Spinal cord (tissue), 9 donors: ENCODE measurements at regions not wholly inside any gene's neighbourhood (a gene's known extent, or its start where the extent isn't known, plus 50 kb on each side); places are given as distances from the start of the nearest gene placed in this dataset.
"Not testable (repeated sequence)": the region's sequence is repeated elsewhere in the genome, so short reads cannot be mapped to it uniquely, and the experiment has no call there.

ENCODE experiments used
- DNase-seq, 6 donors: peaks; one replicate each; pipeline versions ENCODE4 v3.0.0 to v3.0.0-alpha.2; 2013 to 2015; ENCODE audit warnings: low spot score in 6 of 6, low read depth in 4 of 6
- H3K27ac ChIP-seq: one replicate; pipeline ENCODE4 v1.5.1; 2013; ENCODE audit warnings: low read depth, low read length, control low read depth
- H3K27me3 ChIP-seq: one replicate; pipeline ENCODE4 v1.6.1; 2013; ENCODE audit warnings: low read length; ENCODE audit not compliant: control insufficient read depth, insufficient read depth
- H3K36me3 ChIP-seq: one replicate; pipeline ENCODE4 v1.6.1; 2013; ENCODE audit warnings: low read length; ENCODE audit not compliant: control insufficient read depth, insufficient read depth
- H3K4me1 ChIP-seq: one replicate; pipeline ENCODE4 v1.6.1; 2013; ENCODE audit warnings: low read length; ENCODE audit not compliant: control insufficient read depth, insufficient read depth
- H3K4me3 ChIP-seq: one replicate; pipeline ENCODE4 v1.5.1; 2013; ENCODE audit warnings: low read depth, low read length, control low read depth
- H3K9me3 ChIP-seq: one replicate; pipeline ENCODE4 v1.6.1; 2013; ENCODE audit warnings: low read length; ENCODE audit not compliant: control insufficient read depth, insufficient read depth
- WGBS: methylation state at CpG from one replicate; pipeline ENCODE4 v1.1.5; 2013; ENCODE audit warnings: missing lambda C conversion rate; ENCODE audit not compliant: insufficient coverage; 5-methylcytosine and 5-hydroxymethylcytosine counted together
- donor health status: healthy.

- H3K27ac ChIP-seq, H3K36me3 ChIP-seq, DNase-seq, H3K4me1 ChIP-seq, H3K9me3 ChIP-seq, H3K4me3 ChIP-seq, H3K27me3 ChIP-seq: not testable (repeated sequence)
- WGBS = 94% methylated on average over 6 of the region's 11 CpGs
These were observed 52.6 kb upstream of the MRPS30 start for GRCh38 chr5:44756097-44756496.

- no peaks in the 10 kb centered on the region for H3K4me1 ChIP-seq
- H3K4me3 ChIP-seq = no peak overlapping the region
- no peak for DNase-seq
- H3K27me3 ChIP-seq = no peaks in the 10 kb centered on the region
- no peaks in the 10 kb centered on the region for H3K36me3 ChIP-seq
- WGBS = no CpG with 5 or more reads among the region's 1 CpG
- no peaks in the 10 kb centered on the region for H3K9me3 ChIP-seq
- H3K27ac ChIP-seq = no peak overlapping the region
These were observed 61.4 kb upstream of the MRPS30 start for GRCh38 chr5:44747396-44747795.

GRCh38 chr5:44740660-44741059, 68.1 kb upstream of the MRPS30 start:
- Histone ChIP-seq H3K9me3 (no peaks in the 10 kb centered on the region), H3K4me1 (no peaks in the 10 kb centered on the region), H3K4me3 (no peak overlapping the region), H3K36me3 (no peaks in the 10 kb centered on the region), H3K27ac (no peak overlapping the region), H3K27me3 (no peaks in the 10 kb centered on the region)
- DNase-seq = no peak

- H3K4me3 ChIP-seq = no peak overlapping the region
- no peaks in the 10 kb centered on the region for H3K27me3 ChIP-seq
- H3K9me3 ChIP-seq = no peaks in the 10 kb centered on the region
- no peak for DNase-seq
- no peak overlapping the region for H3K27ac ChIP-seq
- H3K4me1 ChIP-seq = no peaks in the 10 kb centered on the region
- no peaks in the 10 kb centered on the region for H3K36me3 ChIP-seq
- no CpG with 5 or more reads among the region's 1 CpG for WGBS
These were observed 79.2 kb upstream of the MRPS30 start for GRCh38 chr5:44729536-44729935.

GRCh38 chr5:44727100-44727499, 81.6 kb upstream of the MRPS30 start:
- 50% methylated on average over 1 of the region's 1 CpG for WGBS
- no peak overlapping the region for H3K4me3 ChIP-seq
- no peak overlapping the region for H3K27ac ChIP-seq
- H3K4me1 ChIP-seq = no peaks in the 10 kb centered on the region
- no peaks in the 10 kb centered on the region for H3K27me3 ChIP-seq
- no peak for DNase-seq
- no peaks in the 10 kb centered on the region for H3K9me3 ChIP-seq
- no peaks in the 10 kb centered on the region for H3K36me3 ChIP-seq

GRCh38 chr5:44719856-44720255, 88.9 kb upstream of the MRPS30 start:
- Histone ChIP-seq H3K4me3 (no peak overlapping the region), H3K4me1 (no peaks in the 10 kb centered on the region), H3K27ac (no peak overlapping the region), H3K9me3 (no peaks in the 10 kb centered on the region), H3K36me3 (no peaks in the 10 kb centered on the region), H3K27me3 (no peaks in the 10 kb centered on the region)
- WGBS = 79% methylated on average over 2 of the region's 2 CpGs
- DNase-seq = no peak

GRCh38 chr5:44714871-44715561, 93.7 kb upstream of the MRPS30 start:
- Histone ChIP-seq H3K27ac (no peak overlapping the region), H3K4me1 (no peaks in the 10 kb centered on the region), H3K36me3 (no peaks in the 10 kb centered on the region), H3K4me3 (no peak overlapping the region), H3K9me3 (no peaks in the 10 kb centered on the region), H3K27me3 (no peaks in the 10 kb centered on the region)
- WGBS = 73% methylated on average over 1 of the region's 3 CpGs
- DNase-seq = peak in 1 of 6 donors; percentile 3

GRCh38 chr5:44713446-44713845, 95.3 kb upstream of the MRPS30 start:
- DNase-seq = peak in 1 of 6 donors; percentile 2
- WGBS = no CpG with 5 or more reads among the region's 3 CpGs
- H3K27me3 ChIP-seq = no peaks in the 10 kb centered on the region
- no peak overlapping the region for H3K4me3 ChIP-seq
- no peaks in the 10 kb centered on the region for H3K9me3 ChIP-seq
- H3K36me3 ChIP-seq = no peaks in the 10 kb centered on the region
- H3K4me1 ChIP-seq = no peaks in the 10 kb centered on the region
- H3K27ac ChIP-seq = no peak overlapping the region

- no peak overlapping the region for H3K27ac ChIP-seq
- WGBS = no CpG with 5 or more reads among the region's 1 CpG
- H3K9me3 ChIP-seq = no peaks in the 10 kb centered on the region
- H3K4me1 ChIP-seq = no peaks in the 10 kb centered on the region
- H3K4me3 ChIP-seq = no peak overlapping the region
- no peak for DNase-seq
- no peaks in the 10 kb centered on the region for H3K36me3 ChIP-seq
- no peaks in the 10 kb centered on the region for H3K27me3 ChIP-seq
These were observed 96.8 kb upstream of the MRPS30 start for GRCh38 chr5:44711901-44712300.

- no peaks in the 10 kb centered on the region for H3K36me3 ChIP-seq
- no peak overlapping the region for H3K27ac ChIP-seq
- 96% methylated on average over 5 of the region's 5 CpGs for WGBS
- no peaks in the 10 kb centered on the region for H3K27me3 ChIP-seq
- H3K9me3 ChIP-seq = no peaks in the 10 kb centered on the region
- H3K4me3 ChIP-seq = no peak overlapping the region
- no peak for DNase-seq
- no peaks in the 10 kb centered on the region for H3K4me1 ChIP-seq
These were observed 100.1 kb upstream of the MRPS30 start for GRCh38 chr5:44708602-44709001.
